ENCODE measurements at regions not wholly inside any gene's neighbourhood (a gene's known extent, or its start where the extent isn't known, plus 50 kb on each side); places are given as distances from the start of the nearest gene placed in this dataset.

DNA sequence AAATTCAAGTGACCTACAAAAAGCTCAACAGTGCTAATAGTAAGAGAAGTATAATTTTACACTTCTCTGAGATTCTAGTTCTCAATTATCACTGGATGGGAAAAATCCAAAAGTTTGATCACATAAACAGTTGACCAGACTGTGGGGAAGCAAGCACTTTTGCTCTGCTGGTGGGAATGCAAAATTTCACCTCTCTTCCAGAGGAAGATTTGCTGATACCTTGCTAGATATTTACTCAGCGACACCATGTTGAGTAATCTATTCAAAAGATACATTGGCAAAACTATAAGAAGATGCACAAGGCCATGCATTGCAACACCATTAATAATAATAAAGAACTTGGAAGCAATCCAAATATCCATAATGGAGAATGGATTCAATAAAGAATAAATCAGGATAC, 204.4 kb downstream of the MREG start:
- TF ChIP-seq POLR2A (IDR thresholded peaks at IDR 0.05) (no peak), CTCF (IDR thresholded peaks at IDR 0.05) (no peak)
